Embryonic facial prominence (tissue), 1 donor: ENCODE measurements at regions not wholly inside any gene's neighbourhood (a gene's known extent, or its start where the extent isn't known, plus 50 kb on each side); places are given as distances from the start of the nearest gene placed in this dataset.
"Not testable (repeated sequence)": the region's sequence is repeated elsewhere in the genome, so short reads cannot be mapped to it uniquely, and the experiment has no call there.

Experiments used
- DNase-seq: peaks from one replicate; pipeline ENCODE4 v3.0.0-alpha.2; 2016; ENCODE audit errors: extremely low spot score

DNA sequence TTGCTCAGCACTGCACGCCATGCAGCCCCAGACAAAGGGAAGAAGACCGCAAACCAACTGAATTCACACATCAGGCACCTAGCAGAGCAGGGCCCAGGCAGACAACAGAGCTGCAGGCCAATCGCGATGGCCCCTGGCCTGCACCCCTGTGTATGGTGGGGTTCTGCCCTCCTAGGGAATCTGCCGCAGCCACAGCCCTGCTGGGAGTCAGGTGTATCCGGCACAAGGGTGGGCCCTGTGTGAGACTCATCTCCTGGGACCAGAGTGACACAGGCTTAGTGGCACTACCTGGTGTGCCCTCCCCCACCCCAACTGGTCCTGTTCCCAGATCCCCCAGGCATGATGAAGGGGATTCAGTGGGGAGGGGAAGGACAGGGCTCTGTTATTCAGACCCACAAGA is 122.8 kb downstream of the ATPSCKMT start:
- DNase-seq: no peak

DNA sequence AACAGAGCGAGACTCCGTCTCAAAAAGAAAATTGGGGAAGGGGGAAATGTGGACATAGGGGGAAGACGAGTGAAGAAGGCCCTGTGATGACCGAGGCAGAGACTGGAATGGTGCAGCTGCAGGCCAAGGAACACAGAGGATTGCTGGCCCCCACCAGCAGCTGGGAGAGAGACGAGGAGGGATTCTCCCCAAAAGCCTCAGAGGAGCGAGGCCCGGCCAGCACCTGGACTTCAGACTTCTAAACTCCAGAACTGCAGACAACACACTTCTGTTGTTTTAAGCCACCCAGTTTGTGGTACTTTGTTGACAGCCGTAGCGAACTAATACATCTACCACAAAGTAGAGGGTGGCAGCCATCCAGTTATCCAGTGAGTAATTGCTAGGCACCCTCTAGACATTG is 124.6 kb downstream of the ATPSCKMT start:
- DNase-seq: no peak

DNA sequence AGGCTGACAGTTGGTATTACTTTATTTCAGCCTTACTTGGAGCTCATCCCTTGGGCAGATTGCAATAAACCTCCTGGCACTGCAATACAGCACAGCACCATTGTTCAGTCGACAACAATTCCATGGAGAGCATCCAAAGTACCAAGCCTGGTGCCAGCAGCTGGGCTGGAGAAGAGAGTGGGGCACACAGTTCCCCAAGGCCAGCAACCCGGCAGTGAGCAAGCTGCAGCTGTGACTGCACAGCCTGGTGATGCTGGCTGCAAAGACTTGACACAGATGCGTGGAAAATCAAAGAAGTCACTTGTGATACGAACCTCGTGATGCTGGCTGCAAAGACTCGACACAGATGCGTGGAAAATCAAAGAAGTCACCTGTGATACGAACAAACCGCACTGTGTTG is 125.4 kb downstream of the ATPSCKMT start:
- DNase-seq: no peak

DNA sequence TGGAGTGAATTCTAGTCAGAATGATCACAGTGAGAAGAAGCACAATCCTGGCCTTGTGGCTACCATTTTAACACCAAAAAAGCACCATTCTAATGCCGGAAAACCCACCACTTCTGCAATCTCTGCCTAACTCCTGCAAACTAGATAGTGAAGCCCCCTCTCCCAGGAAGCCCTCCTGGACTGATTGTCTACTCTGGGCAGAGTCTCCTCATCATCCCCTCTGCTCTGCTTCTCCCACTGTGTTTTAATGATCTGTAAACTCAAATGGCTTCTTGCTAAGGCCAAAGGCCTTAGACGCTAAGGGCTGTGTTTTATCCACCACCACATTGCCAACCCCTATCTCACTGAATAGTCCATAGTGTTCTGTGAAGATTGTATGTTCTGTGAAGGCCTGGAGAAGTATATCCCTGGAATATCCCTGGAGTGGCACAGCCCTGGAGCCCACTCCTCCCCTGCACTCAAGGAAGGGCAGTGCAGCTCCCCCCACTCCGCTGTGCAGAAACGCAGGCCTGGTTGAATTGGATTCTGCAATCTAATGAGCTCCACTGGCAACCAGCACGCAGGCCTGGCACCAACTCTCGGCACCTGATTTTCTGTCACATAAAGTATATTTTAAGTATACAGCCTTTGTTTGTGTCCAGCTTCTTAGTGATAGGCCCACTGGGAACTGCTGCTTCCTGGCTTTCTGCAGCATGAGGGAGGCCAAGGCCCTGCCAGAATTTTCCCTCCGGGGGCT is 126.3 kb downstream of the ATPSCKMT start:
- DNase-seq: no peak

DNA sequence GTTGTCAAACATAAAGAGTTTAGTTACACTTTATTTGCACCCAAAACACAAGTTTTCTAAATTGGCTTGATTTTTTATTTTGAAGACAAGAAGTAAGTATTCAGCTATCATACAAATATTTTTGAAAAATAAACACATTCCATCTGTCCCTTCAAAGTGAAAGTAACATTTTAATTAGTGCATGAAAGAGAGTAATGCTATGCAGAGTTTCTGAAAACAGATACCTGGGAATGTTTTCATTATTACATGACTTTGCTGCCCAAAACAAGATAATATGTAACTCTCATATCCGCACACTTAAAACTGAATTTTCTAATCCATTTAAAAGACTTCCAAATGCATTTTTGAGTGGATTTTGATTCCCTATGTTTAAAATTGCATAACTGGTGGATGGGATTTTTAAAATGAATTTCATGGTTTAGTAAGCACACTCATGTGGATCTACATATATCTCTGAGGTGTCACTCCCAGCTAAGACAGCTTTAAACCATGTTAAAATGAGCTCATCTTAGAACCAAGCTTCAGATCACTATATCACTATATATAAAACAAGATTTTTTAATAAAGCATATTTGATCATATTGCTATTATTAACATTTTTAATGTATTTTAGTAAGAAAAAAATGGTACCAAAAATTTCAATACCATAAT is 127.5 kb downstream of the ATPSCKMT start:
- no peak for DNase-seq

DNA sequence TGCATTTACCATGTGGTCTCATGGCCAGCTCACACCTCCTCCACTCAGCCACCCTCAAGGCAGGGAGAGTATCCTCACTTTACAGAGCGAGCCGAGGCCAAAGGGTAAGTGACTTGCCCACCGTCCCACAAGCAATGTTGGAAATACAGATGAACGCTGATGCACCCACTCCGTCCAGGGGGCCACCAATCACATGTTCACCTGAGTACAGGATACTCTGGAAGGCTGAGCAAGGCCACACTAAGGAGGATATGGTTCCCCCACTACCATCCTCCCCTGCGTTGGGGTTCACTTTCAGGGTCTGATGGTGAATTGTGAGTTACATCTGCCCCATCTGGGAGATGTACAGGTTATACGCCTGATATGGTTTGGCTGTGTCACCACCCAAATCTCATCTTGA is 128.8 kb downstream of the ATPSCKMT start:
- no peak for DNase-seq

DNA sequence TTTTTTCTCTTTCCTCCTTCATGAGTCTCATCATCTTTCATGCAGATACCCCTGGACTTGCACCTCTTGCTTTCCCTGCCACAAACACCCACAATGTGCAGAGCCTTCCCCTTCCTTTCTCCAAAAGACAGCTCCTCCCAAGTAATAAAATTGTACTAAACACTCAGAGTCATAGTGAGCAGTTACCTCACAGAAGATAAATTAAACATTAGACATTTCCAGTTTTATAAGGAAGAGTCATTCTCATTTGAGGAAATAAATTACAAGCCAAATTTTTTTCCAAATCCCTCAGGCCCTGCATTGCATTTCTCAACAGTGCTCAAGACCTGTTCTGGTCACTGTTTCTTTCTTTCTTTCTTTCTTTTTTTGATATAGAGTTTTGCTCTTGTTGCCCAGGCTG is 131.5 kb downstream of the ATPSCKMT start:
- no peak for DNase-seq

DNA sequence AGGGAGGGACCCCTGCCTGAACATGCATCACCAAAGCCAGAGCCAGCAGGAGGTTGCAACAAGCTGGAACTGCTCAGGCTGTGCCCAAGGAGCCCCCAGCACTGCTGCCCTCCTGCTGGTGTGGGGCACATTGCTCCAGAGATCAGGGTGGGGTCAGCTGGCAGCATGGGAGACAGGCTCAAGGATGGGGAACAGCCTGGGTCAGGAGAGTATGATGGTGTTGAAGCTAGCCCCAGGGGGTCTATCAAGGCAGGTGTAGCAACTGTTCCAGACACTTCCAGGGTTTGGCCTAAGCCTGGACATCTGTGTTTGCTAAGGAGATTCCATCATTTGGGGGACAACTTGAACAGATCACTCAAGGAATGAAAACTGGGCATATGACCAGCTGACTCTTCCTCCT is 133.1 kb downstream of the ATPSCKMT start:
- DNase-seq: no peak

DNA sequence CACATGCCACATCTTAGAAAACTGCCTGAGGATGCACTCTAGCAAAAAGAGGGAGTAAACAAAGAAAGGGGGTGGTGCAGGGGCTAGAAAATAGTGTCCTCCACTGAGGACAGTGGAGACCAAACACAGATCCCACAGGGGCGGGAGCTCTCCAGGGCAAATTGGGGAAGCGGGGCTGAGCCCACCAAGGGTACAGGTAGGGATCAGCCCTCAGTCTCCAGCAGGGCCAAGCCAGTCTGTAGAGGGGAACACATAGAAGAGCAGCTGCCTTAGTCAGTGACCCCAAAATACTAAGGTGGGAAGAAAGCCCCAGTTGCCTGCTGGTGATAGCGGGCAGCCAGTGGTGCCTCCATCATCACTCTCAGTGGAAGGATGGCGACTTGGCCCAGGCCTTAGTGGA is 134.0 kb downstream of the ATPSCKMT start:
- DNase-seq: no peak

DNA sequence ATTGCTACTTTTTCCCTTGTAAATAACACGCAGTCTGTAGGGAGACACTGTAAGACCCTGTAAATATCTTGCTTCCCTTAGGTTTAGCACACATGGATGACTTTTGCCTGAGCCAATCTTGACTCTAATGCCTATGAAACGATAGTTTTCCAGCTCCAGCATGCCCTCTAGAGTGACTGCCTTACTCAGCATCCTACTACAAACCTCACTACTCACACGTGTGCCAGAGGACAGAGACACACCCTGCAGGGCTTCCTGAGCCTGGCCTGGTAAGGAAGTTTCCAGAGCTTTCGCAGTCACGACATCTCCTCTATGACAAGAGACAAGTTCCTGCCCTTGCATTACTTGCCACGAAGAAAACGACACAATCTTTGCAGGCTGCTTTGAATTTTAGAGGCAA is 138.1 kb downstream of the ATPSCKMT start:
- DNase-seq: peak; percentile 34

DNA sequence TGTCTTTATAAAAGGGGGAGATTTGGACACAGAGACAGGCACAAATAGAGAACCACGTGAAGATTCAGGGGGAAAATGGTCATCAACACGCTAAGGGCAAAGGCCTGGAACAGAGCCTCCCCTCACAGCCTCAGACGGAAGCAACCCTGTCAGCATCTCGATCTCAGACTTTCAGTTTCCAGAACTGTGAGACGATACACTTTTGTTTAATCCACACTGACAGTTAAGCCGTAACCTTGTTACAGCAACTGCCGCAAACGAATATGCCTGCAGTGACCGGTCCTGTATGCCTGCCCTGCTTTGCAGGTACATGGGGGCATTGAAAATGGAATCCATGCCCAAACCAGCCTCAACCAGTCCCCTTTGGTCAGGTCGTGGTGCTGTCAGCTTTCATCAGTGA is 139.5 kb downstream of the ATPSCKMT start:
- no peak for DNase-seq

DNA sequence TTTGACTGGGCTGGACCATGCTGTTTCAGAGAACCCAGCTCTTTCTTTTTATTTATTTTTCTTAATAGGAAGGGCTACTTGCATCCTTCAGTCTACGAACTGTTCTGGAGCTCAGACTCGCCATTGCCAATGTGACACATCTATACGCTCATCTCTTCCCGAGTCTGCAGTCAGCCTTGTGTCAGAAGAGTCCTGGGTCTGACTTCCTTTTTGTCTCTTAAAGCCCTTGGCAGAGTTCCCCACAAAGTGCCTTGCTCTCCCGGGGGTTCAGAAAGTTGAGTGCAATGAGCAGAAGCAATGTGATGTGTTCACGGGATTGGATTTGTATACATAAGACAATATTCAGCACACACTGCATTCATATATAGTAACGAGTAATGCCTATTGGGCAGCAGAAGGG is 140.4 kb downstream of the ATPSCKMT start:
- DNase-seq: no peak

DNA sequence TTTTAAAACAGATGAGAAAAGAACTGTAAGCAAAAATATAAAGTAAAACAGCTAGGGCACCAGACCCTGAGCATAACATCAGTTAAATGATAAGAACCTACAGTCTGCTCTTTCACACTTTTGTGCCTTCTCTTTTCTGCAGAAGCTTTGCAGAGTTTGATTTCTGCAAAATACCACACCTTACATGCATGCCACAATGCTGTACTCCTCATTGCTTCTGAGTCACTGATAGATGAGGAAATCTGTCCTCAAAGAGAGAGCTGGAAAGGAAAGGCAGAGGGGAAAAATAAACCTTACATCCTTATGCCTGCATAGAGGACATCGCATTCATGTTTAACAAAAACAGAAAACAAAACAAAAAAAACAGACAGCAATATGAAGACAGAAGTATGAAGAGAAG is 142.9 kb downstream of the ATPSCKMT start:
- DNase-seq: no peak

DNA sequence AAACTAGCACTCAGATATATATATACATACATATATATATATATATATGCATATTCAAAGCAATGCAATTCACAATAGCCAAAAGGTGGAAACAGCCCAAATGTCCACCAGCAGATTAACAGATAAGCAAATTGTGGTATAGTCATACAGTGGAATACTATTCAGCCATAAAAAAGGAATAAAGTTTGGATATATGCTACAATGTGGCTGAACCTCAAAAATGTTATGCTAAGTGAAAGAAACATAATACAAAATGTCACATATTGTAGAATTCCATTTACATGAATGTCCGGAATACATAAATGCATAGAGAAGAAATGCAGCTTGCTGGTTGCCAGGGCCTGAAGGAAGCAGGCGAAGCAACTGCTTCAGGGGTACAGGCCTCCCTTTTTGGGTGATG is 143.4 kb downstream of the ATPSCKMT start:
- DNase-seq: no peak

DNA sequence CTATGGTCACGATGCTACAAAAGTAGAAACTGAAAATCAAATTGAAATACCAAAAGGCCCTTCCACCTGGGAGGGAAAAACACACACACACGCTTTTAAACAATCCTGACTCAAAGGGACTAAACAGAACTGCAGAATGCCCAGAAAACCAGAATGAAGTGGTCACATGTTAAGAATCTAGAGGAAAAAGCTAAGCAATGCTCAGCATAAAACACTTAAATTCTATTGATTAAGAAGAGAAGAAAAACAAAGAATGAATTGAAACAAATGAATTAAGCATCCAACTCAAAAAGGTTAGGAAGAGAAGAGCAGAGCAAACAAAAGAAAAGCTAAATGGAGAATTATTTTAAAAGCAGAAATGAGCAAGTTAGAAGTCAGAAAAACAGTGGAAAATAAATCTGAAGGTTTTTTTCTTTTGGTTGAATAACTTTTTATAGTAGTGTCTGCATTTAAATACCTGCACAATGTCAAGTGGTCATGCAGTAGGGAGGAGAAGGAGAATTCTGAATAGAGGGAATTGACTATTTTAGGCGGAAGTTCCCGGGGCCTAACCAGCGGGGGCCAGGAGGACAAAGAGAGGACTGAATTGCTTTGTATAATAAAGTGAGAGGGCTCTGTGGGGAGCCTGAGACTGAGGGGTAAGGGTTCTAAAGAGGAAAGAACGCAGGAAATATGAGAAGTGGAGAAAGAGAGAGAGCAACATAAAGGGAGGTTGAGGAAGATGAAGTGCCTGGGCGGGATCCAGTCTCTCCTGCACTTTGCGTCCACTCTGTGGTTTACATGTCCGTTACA is 146.8 kb downstream of the ATPSCKMT start:
- DNase-seq: no peak

DNA sequence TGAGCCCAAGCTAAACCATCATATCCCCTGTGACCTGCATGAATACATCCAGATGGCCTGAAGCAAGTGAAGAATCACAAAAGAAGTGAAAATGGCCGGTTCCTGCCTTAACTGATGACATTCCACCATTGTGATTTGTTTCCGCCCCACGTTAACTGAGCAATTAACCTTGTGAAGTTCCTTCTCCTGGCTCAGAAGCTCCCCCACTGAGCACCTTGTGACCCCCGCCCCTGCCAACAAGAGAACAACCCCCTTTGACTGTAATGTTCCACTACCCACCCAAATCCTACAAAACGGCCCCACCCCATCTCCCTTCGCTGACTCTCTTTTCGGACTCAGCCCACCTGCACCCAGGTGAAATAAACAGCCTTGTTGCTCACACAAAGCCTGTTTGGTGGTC is 147.5 kb downstream of the ATPSCKMT start:
- not testable (repeated sequence) for DNase-seq

DNA sequence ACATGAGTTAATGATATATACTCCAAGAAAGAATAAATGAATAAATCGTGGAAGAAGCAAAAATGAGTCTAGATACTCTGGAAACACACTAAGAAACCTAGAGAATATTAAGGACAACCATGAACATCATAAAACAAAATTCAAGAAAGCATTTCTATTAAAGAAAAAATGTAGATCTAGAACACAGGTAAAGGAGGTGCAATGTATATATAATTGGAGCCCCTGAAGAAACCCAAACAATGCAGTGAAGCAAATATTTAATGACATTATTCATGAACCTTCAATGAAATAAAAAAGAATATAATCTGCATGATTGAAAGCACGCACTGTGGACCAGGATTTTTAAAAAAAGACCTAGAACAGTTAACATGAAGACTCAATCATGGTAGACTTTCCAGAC is 150.1 kb downstream of the ATPSCKMT start:
- no peak for DNase-seq

DNA sequence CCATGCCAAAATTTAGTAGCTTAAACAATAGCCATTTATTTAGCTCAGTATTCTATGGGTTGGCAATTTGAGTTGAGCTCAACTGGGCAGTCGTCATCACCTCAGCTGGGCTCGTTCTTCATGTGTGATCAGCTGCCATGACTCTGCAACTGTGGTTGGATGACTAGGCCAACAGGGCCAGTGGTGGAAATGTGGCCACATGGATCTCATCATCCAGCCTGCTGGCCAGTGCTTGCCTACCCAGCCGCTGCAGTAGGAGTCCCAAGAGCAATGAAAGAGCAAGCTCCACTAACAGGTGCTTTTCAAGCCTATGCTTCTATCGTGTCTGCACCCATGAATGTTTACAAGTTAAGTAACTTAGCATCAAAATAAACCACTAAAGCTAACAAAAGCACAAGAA is 158.0 kb downstream of the ATPSCKMT start:
- no peak for DNase-seq

DNA sequence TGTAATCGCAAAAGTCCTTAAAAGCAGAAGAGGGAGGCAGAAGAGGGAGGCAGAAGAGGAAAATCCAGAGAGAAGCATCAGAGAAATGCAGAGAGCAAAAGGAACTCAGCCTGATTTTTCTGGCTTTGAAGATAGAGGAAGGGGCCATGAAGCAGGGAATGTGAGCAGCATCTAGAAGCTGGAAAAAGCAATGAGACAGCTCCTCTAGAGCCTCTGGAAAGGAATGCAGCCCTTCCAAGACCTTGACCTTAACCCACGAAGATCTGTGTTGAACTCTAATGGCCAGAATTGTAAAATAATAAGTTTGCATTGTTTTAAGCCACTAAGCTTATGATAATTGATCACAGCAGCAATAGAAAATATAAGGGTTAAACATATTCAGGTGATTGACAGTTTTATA is 159.6 kb downstream of the ATPSCKMT start:
- no peak for DNase-seq

DNA sequence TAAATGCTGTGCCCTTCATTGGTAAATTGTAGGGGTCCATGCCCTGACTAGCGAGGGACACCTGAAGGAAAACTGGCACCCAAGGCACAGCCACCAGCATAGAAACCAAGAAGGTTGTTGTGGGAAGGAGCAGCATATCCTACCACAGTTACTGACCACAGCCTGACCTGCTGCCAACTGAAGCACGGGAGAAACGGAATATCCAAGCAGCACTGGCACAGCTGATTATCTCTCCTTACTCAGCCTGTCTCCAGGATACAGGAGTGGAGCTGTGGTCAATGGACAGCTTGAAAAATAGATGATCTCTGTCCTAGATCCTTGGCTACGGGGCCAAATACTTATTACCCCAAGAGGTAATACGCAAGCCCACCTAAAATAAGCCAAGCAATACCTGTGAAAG is 164.5 kb downstream of the ATPSCKMT start:
- no peak for DNase-seq

DNA sequence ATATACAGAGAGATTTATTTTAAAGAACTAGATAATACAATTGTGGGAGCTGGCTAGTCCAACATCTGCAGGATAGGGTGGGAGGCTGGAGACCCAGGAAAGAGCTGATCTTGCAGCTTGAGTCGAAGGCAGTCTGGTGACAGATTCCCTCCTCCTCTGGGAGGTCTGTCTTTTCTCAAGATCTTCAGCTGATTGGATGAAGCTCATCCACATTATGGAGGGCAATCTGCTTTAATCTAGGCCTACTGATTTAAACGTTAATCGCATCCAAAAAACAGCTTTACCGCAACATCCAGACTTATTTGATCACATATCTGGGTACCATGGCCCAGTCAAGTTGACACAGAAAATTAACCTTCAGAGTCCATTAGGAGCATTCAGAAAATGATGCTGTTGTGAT is 168.1 kb downstream of the ATPSCKMT start:
- no peak for DNase-seq

DNA sequence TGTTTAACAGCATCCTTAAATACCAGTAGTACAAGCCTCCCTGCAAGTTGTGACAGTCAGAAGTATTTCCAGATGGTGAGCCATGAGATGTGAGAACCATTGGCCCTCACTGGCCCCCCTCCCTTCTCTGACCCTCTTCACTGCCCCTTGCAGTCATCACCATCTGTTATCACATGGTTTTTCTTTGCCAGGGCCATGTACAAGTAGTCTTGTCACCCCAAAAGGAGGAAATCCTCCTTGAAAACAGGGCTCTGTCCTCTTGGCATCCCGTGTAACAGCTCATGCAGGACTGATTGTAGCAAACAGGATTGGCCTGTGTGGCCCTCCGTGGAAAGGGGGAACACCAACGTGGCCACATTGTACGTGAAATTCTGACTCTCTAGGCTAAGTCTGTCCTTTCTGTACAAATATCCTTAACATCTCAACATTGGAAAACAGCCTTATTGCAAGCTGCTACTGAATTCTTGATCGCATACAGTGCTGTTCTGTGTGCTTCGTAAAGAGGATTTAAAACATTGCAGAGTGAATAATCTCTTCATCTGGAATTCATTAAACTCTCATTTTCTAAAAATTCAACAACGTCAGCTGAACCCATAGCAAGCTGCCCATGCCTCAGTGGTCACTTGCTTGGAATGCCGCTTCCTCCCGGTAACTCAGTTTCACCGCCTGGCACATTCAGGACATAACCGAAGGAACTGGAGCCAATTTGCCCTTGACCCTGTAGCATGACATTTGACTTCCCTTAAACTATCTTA is 171.7 kb downstream of the ATPSCKMT start:
- no peak for DNase-seq
